ENCODE measurements at regions not wholly inside any gene's neighbourhood (a gene's known extent, or its start where the extent isn't known, plus 50 kb on each side); places are given as distances from the start of the nearest gene placed in this dataset.
A peak's percentile ranks its signal among the peaks of the same experiment; 100 is the strongest.

- H3K23ac ChIP-seq (ENCODE audit: low read depth, low read length, poor library complexity), result no peak overlapping the region
- H4K91ac ChIP-seq (ENCODE audit: low read depth, low read length, poor library complexity), result no peak overlapping the region
- no peak overlapping the region for H4K8ac ChIP-seq (ENCODE audit: low read depth, low read length)
- no peak overlapping the region for H3K9ac ChIP-seq (ENCODE audit: low read depth, low read length, poor library complexity)
- no peak overlapping the region for H3K4ac ChIP-seq (ENCODE audit: low read length)
- H3K4me1 ChIP-seq (ENCODE audit: control insufficient read depth in 2 of 2, insufficient read depth in 1 of 2, low read depth in 1 of 2, low read length in 2 of 2), result peaks cover 0 to 9% of the 10 kb centered on the region in 2 donors
- no peak overlapping the region for H3K18ac ChIP-seq (ENCODE audit: low read length)
- H3K9me3 ChIP-seq (replicated peaks in 1 of 2; ENCODE audit: control insufficient read depth in 2 of 2, insufficient read depth in 1 of 2, low read depth in 1 of 2, low read length in 2 of 2), result no peaks in the 10 kb centered on the region
- H2BK15ac ChIP-seq (ENCODE audit: low read length), result no peak overlapping the region
- no peak overlapping the region for H3K14ac ChIP-seq (ENCODE audit: low read length)
- H3K4me2 ChIP-seq (ENCODE audit: insufficient read depth, low read length, poor library complexity, severe bottlenecking), result no peak overlapping the region
- no peak overlapping the region for H2BK5ac ChIP-seq (ENCODE audit: low read length)
- no peaks in the 10 kb centered on the region for H3K36me3 ChIP-seq (replicated peaks in 1 of 2; ENCODE audit: control insufficient read depth in 2 of 2, insufficient read depth in 2 of 2, low read length in 2 of 2)
- H2BK120ac ChIP-seq (ENCODE audit: low read depth, low read length), result no peak overlapping the region
- H2AFZ ChIP-seq (ENCODE audit: low read length), result no peak overlapping the region
- no peaks in the 10 kb centered on the region for H3K79me1 ChIP-seq (ENCODE audit: low read depth, low read length)
- no peak overlapping the region for H2AK5ac ChIP-seq (ENCODE audit: low read depth, low read length)
- WGBS, 2 donors (ENCODE audit: extremely low coverage in 2 of 2, insufficient read length in 2 of 2, insufficient replicate concordance in 1 of 2), result no CpG with 5 or more reads among the region's 4 CpGs
- no peak overlapping the region for H3K27ac ChIP-seq (replicated peaks; ENCODE audit: low read length)
- peaks cover 0 to 19% (median 0%) of the 10 kb centered on the region in 3 experiments for H3K27me3 ChIP-seq (ENCODE audit: control insufficient read depth in 3 of 3, insufficient read depth in 3 of 3, low read depth in 1 of 3, low read length in 3 of 3)
- H3K4me3 ChIP-seq (ENCODE audit: low read length in 2 of 2), result no peak overlapping the region
- H2BK12ac ChIP-seq (ENCODE audit: low read length), result no peak overlapping the region
- DNase-seq (ENCODE audit: low spot score), result no peak
Observed at GRCh38 chr16:86777381-86777946, 199.1 kb downstream of the FOXL1 start.

- Histone ChIP-seq H3K4me1 (ENCODE audit: control insufficient read depth in 2 of 2, insufficient read depth in 1 of 2, low read depth in 1 of 2, low read length in 2 of 2) (peaks cover 0 to 3% of the 10 kb centered on the region in 2 donors), H3K9me3 (replicated peaks in 1 of 2; ENCODE audit: control insufficient read depth in 2 of 2, insufficient read depth in 1 of 2, low read depth in 1 of 2, low read length in 2 of 2) (no peaks in the 10 kb centered on the region), H3K18ac (ENCODE audit: low read length) (peak overlapping the region; percentile 46), H3K36me3 (replicated peaks in 1 of 2; ENCODE audit: control insufficient read depth in 2 of 2, insufficient read depth in 2 of 2, low read length in 2 of 2) (no peaks in the 10 kb centered on the region), H3K9ac (ENCODE audit: low read depth, low read length, poor library complexity) (no peak overlapping the region), H3K4ac (ENCODE audit: low read length) (no peak overlapping the region), H4K91ac (ENCODE audit: low read depth, low read length, poor library complexity) (no peak overlapping the region), H3K4me2 (ENCODE audit: insufficient read depth, low read length, poor library complexity, severe bottlenecking) (no peak overlapping the region), H2BK15ac (ENCODE audit: low read length) (no peak overlapping the region), H2BK120ac (ENCODE audit: low read depth, low read length) (no peak overlapping the region), H3K27ac (replicated peaks; ENCODE audit: low read length) (no peak overlapping the region), H3K14ac (ENCODE audit: low read length) (no peak overlapping the region), H3K27me3 (ENCODE audit: control insufficient read depth in 3 of 3, insufficient read depth in 3 of 3, low read depth in 1 of 3, low read length in 3 of 3) (peaks cover 0 to 14% (median 0%) of the 10 kb centered on the region in 3 experiments), H2BK12ac (ENCODE audit: low read length) (no peak overlapping the region), H2BK5ac (ENCODE audit: low read length) (no peak overlapping the region), H3K4me3 (ENCODE audit: low read length in 2 of 2) (no peak overlapping the region), H2AK5ac (ENCODE audit: low read depth, low read length) (no peak overlapping the region), H2AFZ (ENCODE audit: low read length) (no peak overlapping the region), H3K23ac (ENCODE audit: low read depth, low read length, poor library complexity) (no peak overlapping the region), H4K8ac (ENCODE audit: low read depth, low read length) (no peak overlapping the region), H3K79me1 (ENCODE audit: low read depth, low read length) (no peaks in the 10 kb centered on the region)
- no peak for DNase-seq (ENCODE audit: low spot score)
- no CpG with 5 or more reads among the region's 13 CpGs for WGBS, 2 donors (ENCODE audit: extremely low coverage in 2 of 2, insufficient read length in 2 of 2, insufficient replicate concordance in 1 of 2)
Observed at GRCh38 chr16:86778108-86778745, 199.9 kb downstream of the FOXL1 start.

- H2BK5ac ChIP-seq (ENCODE audit: low read length), result no peak overlapping the region
- no peak overlapping the region for H2BK12ac ChIP-seq (ENCODE audit: low read length)
- no peak overlapping the region for H3K9ac ChIP-seq (ENCODE audit: low read depth, low read length, poor library complexity)
- no peak overlapping the region for H4K8ac ChIP-seq (ENCODE audit: low read depth, low read length)
- no peaks in the 10 kb centered on the region for H3K4me1 ChIP-seq (ENCODE audit: control insufficient read depth in 2 of 2, insufficient read depth in 1 of 2, low read depth in 1 of 2, low read length in 2 of 2)
- no peak overlapping the region for H3K27ac ChIP-seq (replicated peaks; ENCODE audit: low read length)
- DNase-seq (ENCODE audit: low spot score), result no peak
- no peak overlapping the region for H3K23ac ChIP-seq (ENCODE audit: low read depth, low read length, poor library complexity)
- H3K9me3 ChIP-seq (replicated peaks in 1 of 2; ENCODE audit: control insufficient read depth in 2 of 2, insufficient read depth in 1 of 2, low read depth in 1 of 2, low read length in 2 of 2), result no peaks in the 10 kb centered on the region
- H3K18ac ChIP-seq (ENCODE audit: low read length), result peak overlapping the region; percentile 61
- H3K27me3 ChIP-seq (ENCODE audit: control insufficient read depth in 3 of 3, insufficient read depth in 3 of 3, low read depth in 1 of 3, low read length in 3 of 3), result peaks cover 0 to 9% (median 0%) of the 10 kb centered on the region in 3 experiments
- H3K79me1 ChIP-seq (ENCODE audit: low read depth, low read length), result no peaks in the 10 kb centered on the region
- no peak overlapping the region for H3K4me2 ChIP-seq (ENCODE audit: insufficient read depth, low read length, poor library complexity, severe bottlenecking)
- H2AFZ ChIP-seq (ENCODE audit: low read length), result no peak overlapping the region
- H2BK120ac ChIP-seq (ENCODE audit: low read depth, low read length), result no peak overlapping the region
- H3K4ac ChIP-seq (ENCODE audit: low read length), result no peak overlapping the region
- no peak overlapping the region for H4K91ac ChIP-seq (ENCODE audit: low read depth, low read length, poor library complexity)
- H2BK15ac ChIP-seq (ENCODE audit: low read length), result no peak overlapping the region
- no peak overlapping the region for H3K14ac ChIP-seq (ENCODE audit: low read length)
- WGBS, 2 donors (ENCODE audit: extremely low coverage in 2 of 2, insufficient read length in 2 of 2, insufficient replicate concordance in 1 of 2), result no CpG with 5 or more reads among the region's 9 CpGs
- no peak overlapping the region for H2AK5ac ChIP-seq (ENCODE audit: low read depth, low read length)
- no peaks in the 10 kb centered on the region for H3K36me3 ChIP-seq (replicated peaks in 1 of 2; ENCODE audit: control insufficient read depth in 2 of 2, insufficient read depth in 2 of 2, low read length in 2 of 2)
- no peak overlapping the region for H3K4me3 ChIP-seq (ENCODE audit: low read length in 2 of 2)
Observed at GRCh38 chr16:86778978-86779377, 200.6 kb downstream of the FOXL1 start.

GRCh38 chr16:86781046-86781445 is 202.7 kb downstream of the FOXL1 start:
- H2BK12ac ChIP-seq (ENCODE audit: low read length), result no peak overlapping the region
- H3K4me2 ChIP-seq (ENCODE audit: insufficient read depth, low read length, poor library complexity, severe bottlenecking), result no peak overlapping the region
- H2BK5ac ChIP-seq (ENCODE audit: low read length), result no peak overlapping the region
- no peak for DNase-seq (ENCODE audit: low spot score)
- H4K91ac ChIP-seq (ENCODE audit: low read depth, low read length, poor library complexity), result no peak overlapping the region
- H3K4me3 ChIP-seq (ENCODE audit: low read length in 2 of 2), result no peak overlapping the region
- H3K27ac ChIP-seq (replicated peaks; ENCODE audit: low read length), result no peak overlapping the region
- H3K9ac ChIP-seq (ENCODE audit: low read depth, low read length, poor library complexity), result no peak overlapping the region
- no peaks in the 10 kb centered on the region for H3K36me3 ChIP-seq (replicated peaks in 1 of 2; ENCODE audit: control insufficient read depth in 2 of 2, insufficient read depth in 2 of 2, low read length in 2 of 2)
- H3K27me3 ChIP-seq (ENCODE audit: control insufficient read depth in 3 of 3, insufficient read depth in 3 of 3, low read depth in 1 of 3, low read length in 3 of 3), result no peaks in the 10 kb centered on the region
- no peak overlapping the region for H3K14ac ChIP-seq (ENCODE audit: low read length)
- no peaks in the 10 kb centered on the region for H3K4me1 ChIP-seq (ENCODE audit: control insufficient read depth in 2 of 2, insufficient read depth in 1 of 2, low read depth in 1 of 2, low read length in 2 of 2)
- H3K18ac ChIP-seq (ENCODE audit: low read length), result no peak overlapping the region
- no CpG with 5 or more reads among the region's 11 CpGs for WGBS, 2 donors (ENCODE audit: extremely low coverage in 2 of 2, insufficient read length in 2 of 2, insufficient replicate concordance in 1 of 2)
- no peak overlapping the region for H2AFZ ChIP-seq (ENCODE audit: low read length)
- H2BK15ac ChIP-seq (ENCODE audit: low read length), result no peak overlapping the region
- H3K23ac ChIP-seq (ENCODE audit: low read depth, low read length, poor library complexity), result no peak overlapping the region
- H2BK120ac ChIP-seq (ENCODE audit: low read depth, low read length), result no peak overlapping the region
- no peak overlapping the region for H3K4ac ChIP-seq (ENCODE audit: low read length)
- no peaks in the 10 kb centered on the region for H3K9me3 ChIP-seq (replicated peaks in 1 of 2; ENCODE audit: control insufficient read depth in 2 of 2, insufficient read depth in 1 of 2, low read depth in 1 of 2, low read length in 2 of 2)
- H4K8ac ChIP-seq (ENCODE audit: low read depth, low read length), result no peak overlapping the region
- H3K79me1 ChIP-seq (ENCODE audit: low read depth, low read length), result no peaks in the 10 kb centered on the region
- no peak overlapping the region for H2AK5ac ChIP-seq (ENCODE audit: low read depth, low read length)
